Epithelial cell of esophagus (primary cell): ENCODE measurements at regions not wholly inside any gene's neighbourhood (a gene's known extent, or its start where the extent isn't known, plus 50 kb on each side); places are given as distances from the start of the nearest gene placed in this dataset.

Experiments used
- DNase-seq: peaks from one replicate; pipeline ENCODE4 v3.0.0; 2010; ENCODE audit warnings: low read depth
- H3K4me3 ChIP-seq: 2 replicates; pipeline ENCODE4 v1.5.1; 2011; ENCODE audit warnings: mild to moderate bottlenecking, low read length, control low read depth
- CTCF ChIP-seq: IDR thresholded peaks from 2 replicates; pipeline ENCODE4 v1.5.1; 2011; ENCODE audit warnings: low read depth, mild to moderate bottlenecking, low read length, control low read depth, inconsistent platforms; ENCODE audit not compliant: insufficient read depth; ENCODE audit errors: missing control alignments

DNA sequence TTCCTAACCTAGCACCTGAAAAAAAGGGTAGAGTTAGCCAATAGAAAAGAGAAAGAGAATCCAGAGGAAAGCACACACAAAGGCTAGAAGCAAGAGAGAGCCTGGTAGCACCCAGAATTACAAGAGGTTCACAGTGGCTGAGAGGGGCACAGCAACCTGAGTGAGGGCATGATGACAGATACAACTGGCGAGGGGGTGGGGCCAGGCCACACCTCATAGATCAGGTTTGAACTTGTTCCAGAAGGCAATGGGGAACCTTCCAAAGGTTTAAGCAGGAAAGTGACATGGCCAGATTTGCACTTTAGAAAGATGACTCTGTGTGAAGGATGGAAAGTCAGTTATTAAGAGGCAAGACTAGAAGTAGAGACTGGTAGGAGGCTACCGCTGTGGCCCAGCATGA, 148.0 kb downstream of the TTC32 start:
- DNase-seq = peak; percentile 74
- no peak for TF ChIP-seq CTCF

GRCh38 chr2:19753314-19753713, 148.5 kb downstream of the TTC32 start:
- no peak overlapping the region for H3K4me3 ChIP-seq
- DNase-seq = no peak
- TF ChIP-seq CTCF = no peak

More for the DNA sequence above, 148.0 kb downstream of the TTC32 start:
- H3K4me3 ChIP-seq = no peak overlapping the region

- H3K4me3 ChIP-seq = no peak overlapping the region
- no peak for TF ChIP-seq CTCF
- DNase-seq = no peak
These were observed 149.3 kb downstream of the TTC32 start for GRCh38 chr2:19752500-19752899.

- no peak for DNase-seq
- TF ChIP-seq CTCF = no peak
- no peak overlapping the region for H3K4me3 ChIP-seq
These were observed 150.2 kb downstream of the TTC32 start for GRCh38 chr2:19751631-19752030.

- TF ChIP-seq CTCF = no peak
- no peak overlapping the region for H3K4me3 ChIP-seq
- no peak for DNase-seq
These were observed 151.6 kb downstream of the TTC32 start for GRCh38 chr2:19750136-19750535.

DNA sequence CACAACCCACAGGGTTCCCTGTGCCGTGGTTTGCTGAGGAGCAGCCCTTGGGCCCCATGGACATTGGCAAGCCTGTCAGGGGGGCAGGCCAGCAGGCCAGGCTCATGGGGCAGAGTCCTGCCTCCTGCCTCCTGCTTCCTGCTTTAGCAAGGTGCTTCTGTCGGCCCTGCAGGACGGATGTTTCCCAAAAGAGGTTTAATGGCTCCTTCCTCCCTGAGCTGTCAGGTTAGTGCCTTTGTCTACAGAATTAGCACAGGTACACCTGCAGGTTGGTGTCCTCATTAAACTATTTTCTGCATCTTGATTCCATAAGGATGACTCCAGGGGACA, 152.3 kb downstream of the TTC32 start:
- no peak for DNase-seq
- no peak overlapping the region for H3K4me3 ChIP-seq
- no peak for TF ChIP-seq CTCF

DNA sequence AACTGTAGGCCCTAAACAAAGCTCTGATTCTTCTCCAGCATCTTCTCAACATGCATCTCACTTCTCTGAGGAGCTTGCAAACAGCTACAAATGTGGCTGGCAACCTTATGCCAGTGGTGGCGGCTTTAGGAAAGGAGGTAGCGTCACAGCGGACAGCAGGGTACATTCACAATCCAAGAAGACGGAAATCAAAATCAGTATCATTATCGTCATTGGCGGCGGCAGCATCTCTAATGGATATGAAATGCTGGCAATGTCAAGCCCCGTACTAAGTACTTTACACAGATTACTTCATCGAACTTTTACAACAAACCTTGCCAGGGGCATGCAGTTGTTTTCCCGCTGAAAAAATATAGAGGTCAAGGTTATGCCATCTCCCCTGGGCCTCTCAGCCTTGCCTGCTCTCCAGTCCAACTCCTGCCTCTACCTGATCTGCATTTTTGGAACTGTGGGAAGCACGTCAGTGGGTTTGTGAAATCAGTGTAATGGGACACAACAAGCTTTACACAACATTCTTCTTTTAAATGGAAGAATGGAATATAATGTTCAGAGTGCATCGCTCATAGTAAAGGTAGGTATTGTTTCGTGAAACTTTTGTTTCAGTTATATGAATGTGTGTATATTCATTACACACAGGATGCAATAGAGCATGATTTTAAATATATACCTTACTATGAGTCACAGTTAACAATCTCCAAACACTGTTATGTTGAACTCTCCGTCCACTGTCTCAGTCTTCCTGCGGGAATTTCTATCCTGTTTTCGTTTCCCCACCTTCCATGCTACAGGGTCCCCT, 152.9 kb downstream of the TTC32 start:
- no peak overlapping the region for H3K4me3 ChIP-seq
- no peak for TF ChIP-seq CTCF
- DNase-seq = no peak
